OCI-LY7 (cell line): ENCODE measurements at regions not wholly inside any gene's neighbourhood (a gene's known extent, or its start where the extent isn't known, plus 50 kb on each side); places are given as distances from the start of the nearest gene placed in this dataset.

ENCODE experiments used
- BruUV-seq: library from RNA; stranded (reverse); fragments of 400-500 nt; replicated peaks from 2 replicates; lab custom pipeline; 2021; lab: Mats Ljungman, UMichigan
- CTCF ChIA-PET: fragments of 300-600 bp; sonication (Branson Sonifier 250); formaldehyde crosslinking; loops from one replicate; lab custom pipeline; 2022; ENCODE audit warnings: antibody characterized with exemption; ENCODE audit not compliant: unreplicated experiment; lab: Charles Lee
- POLR2A ChIA-PET: fragments of 300-600 bp; sonication (Branson Sonifier 250); formaldehyde crosslinking; loops from one replicate; lab custom pipeline; 2022; ENCODE audit warnings: antibody characterized with exemption; lab: Charles Lee
- DNase-seq: peaks from one replicate; pipeline ENCODE4 v3.0.0-alpha.2; 2015; ENCODE audit warnings: low spot score
- H2AFZ ChIP-seq: fragments of 200-600 bp; sonication (generic), shearing (Covaris generic); 2 replicates; pipeline ENCODE4 v1.6.1; 2014; ENCODE audit warnings: mild to moderate bottlenecking, antibody characterized with exemption, low read length, moderate library complexity
- H3K27ac ChIP-seq: fragments of 200-600 bp; sonication (generic); 2 replicates; pipeline ENCODE4 v1.5.1; 2014; ENCODE audit warnings: mixed run types, low read depth, mild to moderate bottlenecking, moderate library complexity, low read length, inconsistent platforms; ENCODE audit not compliant: poor library complexity, severe bottlenecking
- H3K36me3 ChIP-seq: fragments of 200-600 bp; sonication (generic); 2 replicates; pipeline ENCODE4 v1.6.1; 2014; ENCODE audit warnings: mild to moderate bottlenecking, antibody characterized with exemption, low read length, moderate library complexity, mixed read lengths; ENCODE audit not compliant: insufficient read depth
- H3K4me1 ChIP-seq: fragments of 200-600 bp; sonication (generic); 2 replicates; pipeline ENCODE4 v1.5.1; 2014; ENCODE audit warnings: mild to moderate bottlenecking, low read length; ENCODE audit not compliant: insufficient read depth, poor library complexity, severe bottlenecking
- H3K4me2 ChIP-seq: fragments of 200-600 bp; sonication (generic); 2 replicates; pipeline ENCODE4 v1.6.1; 2014; ENCODE audit warnings: mild to moderate bottlenecking, low read length
- H3K4me3 ChIP-seq: fragments of 200-600 bp; sonication (generic); 2 replicates; pipeline ENCODE4 v1.5.1; 2014; ENCODE audit warnings: mild to moderate bottlenecking, low read depth, low read length; ENCODE audit not compliant: poor library complexity, severe bottlenecking
- H3K79me2 ChIP-seq: fragments of 200-600 bp; sonication (generic); 2 replicates; pipeline ENCODE4 v1.6.1; 2016; ENCODE audit warnings: low read depth, mild to moderate bottlenecking, low read length, moderate library complexity, mixed read lengths; ENCODE audit not compliant: insufficient read depth
- H3K9me2 ChIP-seq: fragments of 200-600 bp; sonication (generic); 2 replicates; pipeline ENCODE4 v1.6.1; 2016; ENCODE audit warnings: mild to moderate bottlenecking, low read length, mixed read lengths; ENCODE audit not compliant: insufficient read depth
- H3K9me3 ChIP-seq: fragments of 200-600 bp; sonication (generic); 2 replicates; pipeline ENCODE4 v1.6.1; 2014; ENCODE audit warnings: mild to moderate bottlenecking, mixed run types, low read length, mixed read lengths
- H4K20me1 ChIP-seq: fragments of 200-600 bp; sonication (generic); 2 replicates; pipeline ENCODE4 v1.6.1; 2014; ENCODE audit warnings: mild to moderate bottlenecking, antibody characterized with exemption, low read length, moderate library complexity, mixed read lengths; ENCODE audit not compliant: insufficient read depth
- CTCF ChIP-seq: fragments of 200-600 bp; sonication (generic); conservative IDR thresholded peaks from 2 replicates; pipeline ENCODE4 v1.5.1; 2014; ENCODE audit warnings: mild to moderate bottlenecking, antibody characterized with exemption, low read length, moderate library complexity, mixed read lengths
- EZH2phosphoT487 ChIP-seq: fragments of 200-600 bp; sonication (generic); IDR thresholded peaks from 2 replicates; pipeline ENCODE4 v1.6.1; 2018; ENCODE audit warnings: low read depth, borderline replicate concordance, mild to moderate bottlenecking, mixed run types, antibody characterized with exemption, low read length, moderate library complexity, mixed read lengths
- intact Hi-C: fragments of 100-400 bp; cut with micrococcal nuclease; formaldehyde crosslinking; loops from one replicate; pipeline ENCODE4 v1.10.0; 2022; ENCODE audit not compliant: unreplicated experiment

DNA sequence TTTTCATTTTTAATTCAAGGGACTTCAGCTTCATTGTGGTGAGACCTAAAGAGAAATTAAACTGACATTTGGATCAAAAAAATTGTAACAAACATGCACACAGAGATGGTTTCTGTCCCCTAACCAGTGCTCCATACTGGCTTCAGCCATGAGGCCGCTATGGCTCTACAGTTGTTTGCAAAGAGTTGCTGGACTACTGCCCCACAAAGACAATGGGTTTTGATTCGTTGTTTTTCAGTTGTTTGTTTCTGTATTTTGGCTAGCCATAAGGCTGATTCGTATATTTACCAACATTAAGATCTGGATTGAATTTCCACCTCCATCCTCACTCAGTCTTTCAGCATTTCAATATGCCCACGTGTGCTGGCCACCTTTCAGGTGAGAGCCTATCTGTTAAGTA is 163.7 kb upstream of the KIF2A start:
- no peak overlapping the region for H3K27ac ChIP-seq
- POLR2A ChIA-PET: no interaction called here
- no peaks in the 10 kb centered on the region for H3K79me2 ChIP-seq
- TF ChIP-seq EZH2phosphoT487: no peak
- no peak for TF ChIP-seq CTCF
- no peak for DNase-seq
- BruUV-seq: no TSS peak
- no peak overlapping the region for H2AFZ ChIP-seq
- CTCF ChIA-PET: no interaction called here
- no peaks in the 10 kb centered on the region for H3K36me3 ChIP-seq
- no peaks in the 10 kb centered on the region for H3K9me2 ChIP-seq
- no peaks in the 10 kb centered on the region for H4K20me1 ChIP-seq
- H3K9me3 ChIP-seq: no peaks in the 10 kb centered on the region
- intact Hi-C loops: no loop called here
- no peaks in the 10 kb centered on the region for H3K4me1 ChIP-seq
- no peak overlapping the region for H3K4me3 ChIP-seq
- H3K4me2 ChIP-seq: no peak overlapping the region

DNA sequence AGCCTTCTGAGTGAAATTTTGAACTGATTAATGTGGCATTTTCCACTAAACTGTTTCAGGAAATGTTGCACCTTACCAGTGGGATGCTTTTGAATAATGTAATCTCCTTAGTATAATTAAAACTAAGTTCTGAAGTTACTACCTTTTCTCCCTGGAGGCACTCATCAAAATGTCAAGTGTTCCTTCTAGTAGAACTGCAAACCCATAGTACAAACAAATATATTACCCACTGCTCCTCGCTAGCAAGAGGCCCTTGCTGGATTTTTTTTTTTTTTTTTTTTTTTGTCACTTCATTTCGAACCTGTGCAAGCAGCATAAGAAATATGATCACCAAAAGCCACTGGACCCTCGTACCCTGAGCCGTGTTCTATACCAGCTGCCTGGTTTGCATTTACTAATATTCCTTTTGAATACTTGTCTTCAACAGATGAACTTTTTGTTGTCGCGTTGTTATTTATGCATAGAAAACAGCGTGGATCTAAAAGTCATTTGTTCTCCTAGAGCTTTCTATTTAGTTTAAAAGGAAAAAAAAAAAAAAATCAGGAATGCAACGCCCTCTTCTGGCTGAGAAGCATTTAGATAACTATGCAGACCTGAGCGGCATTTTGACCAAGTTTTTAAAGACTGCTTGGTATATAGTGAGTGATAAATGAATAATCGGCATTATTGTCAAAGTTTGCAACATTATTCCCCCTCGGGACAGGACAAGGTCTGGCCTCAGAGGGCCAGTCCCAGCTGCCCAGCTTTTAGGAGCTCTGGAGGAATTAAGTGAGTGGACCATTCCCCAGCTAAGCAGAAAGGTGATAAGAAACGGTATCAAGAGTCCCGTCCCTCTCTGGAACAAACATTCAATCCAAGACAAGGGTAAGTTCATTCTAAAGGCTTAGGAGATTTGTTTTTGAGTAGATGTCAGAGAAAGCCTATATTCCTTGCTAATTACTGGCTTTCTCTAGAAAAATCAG is 162.5 kb upstream of the KIF2A start:
- Histone ChIP-seq H2AFZ (no peak overlapping the region), H3K4me2 (no peak overlapping the region), H3K27ac (no peak overlapping the region), H3K4me3 (no peak overlapping the region), H3K9me2 (no peaks in the 10 kb centered on the region), H3K36me3 (no peaks in the 10 kb centered on the region), H4K20me1 (no peaks in the 10 kb centered on the region), H3K9me3 (no peaks in the 10 kb centered on the region), H3K4me1 (no peaks in the 10 kb centered on the region), H3K79me2 (no peaks in the 10 kb centered on the region)
- TF ChIP-seq EZH2phosphoT487: no peak
- peak; percentile 84 for TF ChIP-seq CTCF
- intact Hi-C loops: no loop called here
- ChIA-PET POLR2A (interaction anchor here (0.6 kb wide), 1 partner anchor 323 kb away, joined by 3 read pairs; no protein-coding TSS in a partner anchor), CTCF (no interaction called here)
- DNase-seq: peak; percentile 6
- BruUV-seq: no TSS peak
